NB4 (cell line): ENCODE measurements at regions not wholly inside any gene's neighbourhood (a gene's known extent, or its start where the extent isn't known, plus 50 kb on each side); places are given as distances from the start of the nearest gene placed in this dataset.

Experiments
- DNase-seq: peaks from one replicate; pipeline ENCODE4 v3.0.0; 2010; ENCODE audit warnings: low read depth
- H3K4me3 ChIP-seq: one replicate; pipeline ENCODE4 v1.5.1; 2011; ENCODE audit warnings: mild to moderate bottlenecking, low read depth, low read length, moderate library complexity
- MYC ChIP-seq: IDR thresholded peaks from 2 replicates; pipeline ENCODE4 v1.6.1; 2011; ENCODE audit warnings: low read depth, low read length
- POLR2A ChIP-seq: IDR thresholded peaks from 2 replicates; pipeline ENCODE4 v1.6.1; 2011; ENCODE audit warnings: mild to moderate bottlenecking; ENCODE audit not compliant: insufficient read length; ENCODE audit errors: extremely low read depth
- TF ChIP-seq, protein P1 (sequence below): IDR thresholded peaks from 2 replicates; pipeline ENCODE4 v1.6.1; 2011; ENCODE audit warnings: low read depth, low read length
- TF ChIP-seq, protein P2 (sequence below): IDR thresholded peaks from one replicate; pipeline ENCODE4 v1.5.1; 2012; ENCODE audit warnings: low read depth, low read length

DNA sequence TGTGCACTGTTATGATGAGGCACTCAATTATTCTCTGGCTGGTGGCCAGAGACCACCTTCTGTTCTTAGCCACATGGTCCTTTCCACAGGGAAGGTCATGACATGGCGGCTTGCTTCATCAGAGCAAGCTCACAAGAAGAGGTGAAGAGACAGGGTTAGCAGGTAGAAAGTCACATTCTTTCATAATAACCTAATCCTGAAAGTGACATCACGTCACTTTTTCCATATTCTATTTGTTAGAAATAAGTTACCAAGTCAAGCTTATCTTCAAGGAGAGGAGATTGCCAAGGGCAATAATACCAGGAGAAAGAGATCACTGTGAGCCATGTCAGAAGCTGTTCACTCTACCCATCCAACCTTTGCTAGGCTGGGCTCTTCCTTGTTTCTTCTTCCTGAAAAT, 139.4 kb downstream of the OSR1 start:
- no peak for DNase-seq
- no peak overlapping the region for H3K4me3 ChIP-seq
- TF ChIP-seq MYC = no peak
- TF ChIP-seq POLR2A = no peak
- TF ChIP-seq, protein P1, sequence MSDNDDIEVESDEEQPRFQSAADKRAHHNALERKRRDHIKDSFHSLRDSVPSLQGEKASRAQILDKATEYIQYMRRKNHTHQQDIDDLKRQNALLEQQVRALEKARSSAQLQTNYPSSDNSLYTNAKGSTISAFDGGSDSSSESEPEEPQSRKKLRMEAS = no peak
- TF ChIP-seq, protein P2, sequence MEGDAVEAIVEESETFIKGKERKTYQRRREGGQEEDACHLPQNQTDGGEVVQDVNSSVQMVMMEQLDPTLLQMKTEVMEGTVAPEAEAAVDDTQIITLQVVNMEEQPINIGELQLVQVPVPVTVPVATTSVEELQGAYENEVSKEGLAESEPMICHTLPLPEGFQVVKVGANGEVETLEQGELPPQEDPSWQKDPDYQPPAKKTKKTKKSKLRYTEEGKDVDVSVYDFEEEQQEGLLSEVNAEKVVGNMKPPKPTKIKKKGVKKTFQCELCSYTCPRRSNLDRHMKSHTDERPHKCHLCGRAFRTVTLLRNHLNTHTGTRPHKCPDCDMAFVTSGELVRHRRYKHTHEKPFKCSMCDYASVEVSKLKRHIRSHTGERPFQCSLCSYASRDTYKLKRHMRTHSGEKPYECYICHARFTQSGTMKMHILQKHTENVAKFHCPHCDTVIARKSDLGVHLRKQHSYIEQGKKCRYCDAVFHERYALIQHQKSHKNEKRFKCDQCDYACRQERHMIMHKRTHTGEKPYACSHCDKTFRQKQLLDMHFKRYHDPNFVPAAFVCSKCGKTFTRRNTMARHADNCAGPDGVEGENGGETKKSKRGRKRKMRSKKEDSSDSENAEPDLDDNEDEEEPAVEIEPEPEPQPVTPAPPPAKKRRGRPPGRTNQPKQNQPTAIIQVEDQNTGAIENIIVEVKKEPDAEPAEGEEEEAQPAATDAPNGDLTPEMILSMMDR = no peak

DNA sequence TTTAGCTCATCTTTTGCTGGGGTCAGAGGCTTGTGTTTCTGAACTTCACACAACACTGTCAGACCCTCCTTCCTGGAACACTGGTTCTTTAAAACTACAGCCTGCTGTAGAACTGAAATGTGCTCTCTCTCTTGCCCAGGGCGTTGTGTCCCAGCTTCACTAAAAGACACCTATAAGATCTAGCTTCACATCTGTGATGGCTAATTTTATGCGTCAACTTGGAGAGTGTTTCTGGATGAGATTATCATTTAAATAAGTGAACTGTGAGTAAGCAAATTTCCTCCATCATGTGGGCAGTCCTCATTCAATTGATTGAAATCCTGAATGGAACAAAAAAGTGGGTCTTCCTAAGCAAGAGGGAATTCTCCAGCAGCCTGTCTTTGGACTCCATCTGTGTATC, 140.3 kb downstream of the OSR1 start:
- no peak overlapping the region for H3K4me3 ChIP-seq
- no peak for DNase-seq
- TF ChIP-seq MYC = no peak
- TF ChIP-seq, protein P1 = no peak
- TF ChIP-seq, protein P2 = no peak
- no peak for TF ChIP-seq POLR2A

DNA sequence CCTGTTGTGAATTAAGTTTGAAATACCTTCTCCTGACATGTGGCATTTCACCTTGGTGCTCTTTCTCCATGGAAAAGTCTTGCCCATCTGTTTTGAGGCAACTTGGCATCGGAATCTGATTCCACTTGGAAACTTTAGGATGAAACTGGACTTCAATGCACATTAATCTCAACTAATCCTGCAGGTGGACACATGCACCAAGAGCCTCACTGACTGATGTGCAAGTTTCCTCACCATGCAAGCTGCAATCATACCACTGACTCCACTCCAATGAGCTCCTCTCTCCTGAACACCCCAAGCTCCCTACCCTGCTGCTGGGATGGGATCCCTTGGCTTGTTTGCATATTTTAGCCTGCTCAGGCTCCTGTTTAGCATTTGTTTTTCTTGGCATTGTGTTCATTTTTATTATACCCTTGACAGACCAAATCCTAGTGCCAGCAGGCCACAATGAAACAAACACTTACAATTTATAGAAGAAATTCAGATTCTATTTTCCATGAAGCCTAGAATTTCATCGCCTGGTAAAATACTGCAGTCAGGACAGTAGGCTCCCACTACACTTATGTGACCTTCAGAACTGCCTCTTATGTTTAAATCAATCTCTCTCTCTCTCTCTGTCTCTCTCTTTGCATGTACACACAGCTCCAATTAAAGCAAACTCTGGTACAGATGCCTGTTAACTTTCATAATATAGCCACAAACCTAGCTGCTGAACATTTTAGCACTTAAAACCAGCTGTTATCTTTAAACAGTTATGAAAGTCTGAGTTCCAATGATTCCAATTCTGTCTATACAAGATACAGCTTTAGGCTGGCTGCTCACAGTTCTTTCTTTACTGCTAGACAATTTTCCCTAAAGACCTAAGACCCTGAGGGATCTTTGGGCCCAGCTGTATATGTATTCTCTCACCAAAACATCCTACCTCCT, 141.5 kb downstream of the OSR1 start:
- H3K4me3 ChIP-seq = no peak overlapping the region
- TF ChIP-seq, protein P1 = no peak
- TF ChIP-seq POLR2A (no peak), MYC (no peak)
- TF ChIP-seq, protein P2 = no peak
- no peak for DNase-seq

DNA sequence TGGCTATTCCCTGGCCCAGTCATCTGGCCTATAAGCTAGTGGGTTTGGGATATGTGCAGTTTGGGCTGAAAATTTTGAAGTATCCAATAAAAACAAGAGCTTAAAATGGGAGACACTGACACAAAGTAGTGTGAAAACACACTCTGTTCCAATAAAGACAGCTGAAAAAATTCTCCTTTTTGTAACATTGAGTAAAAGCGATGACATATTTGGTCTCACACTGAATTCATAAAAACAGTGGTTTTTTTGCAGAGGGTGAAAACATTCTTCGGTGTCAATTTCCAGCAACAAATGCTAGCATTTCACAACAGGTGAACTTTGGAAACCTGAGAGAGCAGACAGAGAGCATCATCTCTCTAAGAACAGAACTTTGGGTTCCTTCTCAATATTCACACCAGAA, 142.2 kb downstream of the OSR1 start:
- no peak for TF ChIP-seq MYC
- TF ChIP-seq POLR2A = no peak
- TF ChIP-seq, protein P2 = no peak
- TF ChIP-seq, protein P1 = no peak
- no peak overlapping the region for H3K4me3 ChIP-seq
- DNase-seq = no peak

DNA sequence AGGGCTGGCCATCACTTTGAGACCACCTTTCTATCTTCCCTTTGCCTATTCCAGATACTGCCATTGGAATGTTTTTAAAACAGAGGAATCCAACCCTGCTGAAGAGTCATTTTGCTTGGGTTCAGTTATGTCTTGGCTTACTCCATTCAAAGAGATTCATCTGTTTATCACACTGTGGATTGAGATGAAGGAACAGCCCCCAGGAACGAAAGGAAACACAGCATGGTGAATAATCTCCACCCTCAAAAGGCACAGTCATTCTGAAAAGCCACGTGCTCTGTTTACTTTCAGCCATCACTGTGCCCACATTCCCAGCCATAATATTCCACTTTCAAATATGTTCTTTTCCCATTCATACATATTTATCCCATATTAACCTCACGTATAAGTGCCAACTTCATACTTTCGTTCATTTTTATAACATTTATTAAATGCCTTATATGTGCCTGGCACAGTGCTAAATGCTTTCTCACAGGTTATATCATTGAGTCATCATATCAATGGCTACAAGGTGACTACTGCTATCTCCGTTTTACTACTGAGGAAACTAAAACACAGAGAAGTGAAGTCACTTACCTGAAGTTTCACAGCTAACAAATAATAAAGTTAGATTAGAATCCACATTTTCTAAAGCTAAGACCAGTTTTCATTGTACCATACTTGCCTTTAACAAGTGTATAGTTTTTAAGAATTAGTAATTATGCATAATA, 143.6 kb downstream of the OSR1 start:
- no peak overlapping the region for H3K4me3 ChIP-seq
- TF ChIP-seq POLR2A (no peak), MYC (no peak)
- TF ChIP-seq, protein P2 = no peak
- TF ChIP-seq, protein P1 = no peak
- no peak for DNase-seq
